Gastroesophageal sphincter (tissue), 4 donors: ENCODE measurements at regions not wholly inside any gene's neighbourhood (a gene's known extent, or its start where the extent isn't known, plus 50 kb on each side); places are given as distances from the start of the nearest gene placed in this dataset.
A peak's percentile ranks its signal among the peaks of the same experiment; 100 is the strongest.

Source experiments
- ATAC-seq: fragments of 150-250 bp; one replicate; pipeline ENCODE4 v1.9.1; 2016; ENCODE audit warnings: mild to moderate bottlenecking, moderate library complexity
- H3K27ac ChIP-seq, 4 donors: fragments of 200-600 bp; sonication (generic) in 3 of 4; 1 replicate in 3 of 4; 2 replicates in 1 of 4; pipeline ENCODE4 v1.5.1; 2016 to 2019
- H3K27me3 ChIP-seq: fragments of 200-600 bp; sonication (generic); one replicate; pipeline ENCODE4 v1.5.1; 2019
- H3K36me3 ChIP-seq, 2 donors: fragments of 200-600 bp; sonication (generic); one replicate each; pipeline ENCODE4 v1.5.1; 2019; ENCODE audit warnings: control low read depth in 1 of 2
- H3K4me1 ChIP-seq, 3 donors: fragments of 200-600 bp; sonication (generic); 1 replicate in 2 of 3; 2 replicates in 1 of 3; pipeline ENCODE4 v1.5.1; 2016 to 2019; ENCODE audit warnings: control low read depth in 2 of 3
- H3K4me3 ChIP-seq, 2 donors: fragments of 200-600 bp; sonication (generic); one replicate each; pipeline ENCODE4 v1.5.1; 2019; ENCODE audit warnings: mild to moderate bottlenecking in 1 of 2, moderate library complexity in 1 of 2
- H3K9me3 ChIP-seq, 3 donors: fragments of 200-600 bp; sonication (generic); one replicate each; pipeline ENCODE4 v1.5.1; 2017 to 2019; ENCODE audit warnings: control low read depth in 2 of 3
- CTCF ChIP-seq, 4 experiments: fragments of 200-600 bp in 2 of 4; fragments of 450-650 bp in 2 of 4; sonication (generic) in 1 of 4; IDR thresholded peaks; one replicate each; pipeline ENCODE4 v1.5.1; 2017 to 2019; ENCODE audit warnings: antibody characterized with exemption in 4 of 4, mild to moderate bottlenecking in 2 of 4, moderate library complexity in 2 of 4
- EP300 ChIP-seq: sonication (generic); formaldehyde crosslinking; IDR thresholded peaks from one replicate; pipeline ENCODE4 v1.6.1; 2017; ENCODE audit warnings: antibody characterized with exemption, mild to moderate bottlenecking
- POLR2A ChIP-seq, 2 donors: fragments of 450-650 bp; IDR thresholded peaks; one replicate each; pipeline ENCODE4 v1.6.1; 2017; ENCODE audit warnings: antibody characterized with exemption in 2 of 2, mild to moderate bottlenecking in 2 of 2, moderate library complexity in 1 of 2
- POLR2AphosphoS5 ChIP-seq: sonication (generic); formaldehyde crosslinking; IDR thresholded peaks from one replicate; pipeline ENCODE4 v1.6.1; 2017; ENCODE audit warnings: antibody characterized with exemption
- WGBS, 2 donors: methylation state at CpG; one replicate each; pipeline ENCODE4 v1.1.5; 2018; ENCODE audit warnings: low coverage in 1 of 2; 5-methylcytosine and 5-hydroxymethylcytosine counted together

DNA sequence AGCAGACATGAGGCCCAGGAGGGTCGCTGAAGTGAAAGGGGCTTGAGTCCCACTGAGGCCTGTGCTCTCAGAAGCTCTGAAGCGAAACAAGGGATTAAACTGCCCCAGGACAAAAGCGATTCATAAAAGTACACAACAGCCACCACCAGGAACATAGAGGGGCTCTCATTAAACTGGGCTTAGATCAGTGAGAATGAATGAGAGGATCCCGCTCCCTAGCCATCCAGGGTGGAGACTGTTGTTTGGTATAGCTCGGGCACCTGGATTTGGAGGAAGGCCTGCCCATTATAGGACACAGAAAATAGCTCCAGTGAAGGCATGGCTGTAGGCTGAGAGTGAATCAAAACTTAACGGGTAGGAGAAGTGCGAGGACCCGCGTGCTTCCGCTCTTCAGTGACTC, 91.6 kb upstream of the TAB2 start:
- H3K27ac ChIP-seq: no peak overlapping the region
- 94 to 98% methylated on average over 9 to 10 of the region's 10 CpGs for WGBS, 2 donors
- no peak for ATAC-seq
- TF ChIP-seq CTCF (IDR thresholded peaks at IDR 0.05) (no peak), POLR2A (IDR thresholded peaks at IDR 0.05) (no peak), EP300 (no peak), POLR2AphosphoS5 (no peak)
- peaks cover 0 to 50% (median 0%) of the 10 kb centered on the region in 3 donors for H3K4me1 ChIP-seq
- H3K27me3 ChIP-seq: no peaks in the 10 kb centered on the region
- no peaks in the 10 kb centered on the region for H3K9me3 ChIP-seq
- no peak overlapping the region for H3K4me3 ChIP-seq
- H3K36me3 ChIP-seq: no peaks in the 10 kb centered on the region

GRCh38 chr6:149227796-149228195, 89.7 kb upstream of the TAB2 start:
- Histone ChIP-seq H3K4me1 (peaks cover 0 to 66% (median 0%) of the 10 kb centered on the region in 3 donors), H3K36me3 (no peaks in the 10 kb centered on the region), H3K27me3 (no peaks in the 10 kb centered on the region), H3K9me3 (no peaks in the 10 kb centered on the region), H3K27ac (peak overlapping the region in 2 of 4 donors; percentile 5 to 13), H3K4me3 (no peak overlapping the region)
- ATAC-seq: no peak
- WGBS, 2 donors: 20 to 42% methylated on average over 5 of the region's 5 CpGs
- TF ChIP-seq EP300: no peak
- no peak for TF ChIP-seq POLR2A (IDR thresholded peaks at IDR 0.05)

GRCh38 chr6:149228311-149228955, 89.1 kb upstream of the TAB2 start:
- TF ChIP-seq EP300 (no peak), CTCF (IDR thresholded peaks at IDR 0.05) (no peak), POLR2A (IDR thresholded peaks at IDR 0.05) (no peak), POLR2AphosphoS5 (no peak)
- no peaks in the 10 kb centered on the region for H3K27me3 ChIP-seq
- no peak for ATAC-seq
- H3K36me3 ChIP-seq: no peaks in the 10 kb centered on the region
- peak overlapping the region in 2 of 4 donors; percentile 1 to 5 for H3K27ac ChIP-seq
- H3K4me1 ChIP-seq: peaks cover 0 to 68% (median 0%) of the 10 kb centered on the region in 3 donors
- H3K9me3 ChIP-seq: no peaks in the 10 kb centered on the region
- WGBS, 2 donors: 17 to 43% methylated on average over 5 to 9 of the region's 12 CpGs
- H3K4me3 ChIP-seq: no peak overlapping the region

DNA sequence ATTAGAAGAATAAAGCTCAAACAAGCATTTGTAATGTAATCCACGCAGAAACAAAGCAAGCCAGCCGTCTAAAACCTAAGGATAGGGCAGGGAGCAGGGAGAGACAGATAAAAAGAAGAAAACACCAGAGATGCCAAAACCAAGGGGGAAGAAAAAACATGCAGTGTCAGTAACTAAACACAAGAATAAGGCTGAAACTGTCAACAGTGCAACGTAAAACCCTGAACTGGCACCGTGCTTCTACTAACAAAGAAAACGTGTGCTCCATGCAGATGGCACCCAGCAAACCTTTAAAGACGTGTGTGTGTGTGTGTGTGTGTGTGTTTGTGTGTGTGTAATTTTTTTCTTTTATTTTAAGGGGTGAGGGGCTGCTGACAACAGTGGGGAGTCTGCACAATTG, 88.4 kb upstream of the TAB2 start:
- 78 to 85% methylated on average over 4 to 6 of the region's 6 CpGs for WGBS, 2 donors

More for the DNA sequence above, 88.4 kb upstream of the TAB2 start:
- TF ChIP-seq EP300 (no peak), CTCF (IDR thresholded peaks at IDR 0.05) (no peak), POLR2A (IDR thresholded peaks at IDR 0.05) (no peak), POLR2AphosphoS5 (no peak)
- Histone ChIP-seq H3K4me1 (peaks cover 0 to 63% (median 0%) of the 10 kb centered on the region in 3 donors), H3K9me3 (no peaks in the 10 kb centered on the region), H3K36me3 (no peaks in the 10 kb centered on the region), H3K27me3 (no peaks in the 10 kb centered on the region), H3K4me3 (no peak overlapping the region), H3K27ac (no peak overlapping the region)
- ATAC-seq: no peak
